ENCODE measurements at regions not wholly inside any gene's neighbourhood (a gene's known extent, or its start where the extent isn't known, plus 50 kb on each side); places are given as distances from the start of the nearest gene placed in this dataset.

DNA sequence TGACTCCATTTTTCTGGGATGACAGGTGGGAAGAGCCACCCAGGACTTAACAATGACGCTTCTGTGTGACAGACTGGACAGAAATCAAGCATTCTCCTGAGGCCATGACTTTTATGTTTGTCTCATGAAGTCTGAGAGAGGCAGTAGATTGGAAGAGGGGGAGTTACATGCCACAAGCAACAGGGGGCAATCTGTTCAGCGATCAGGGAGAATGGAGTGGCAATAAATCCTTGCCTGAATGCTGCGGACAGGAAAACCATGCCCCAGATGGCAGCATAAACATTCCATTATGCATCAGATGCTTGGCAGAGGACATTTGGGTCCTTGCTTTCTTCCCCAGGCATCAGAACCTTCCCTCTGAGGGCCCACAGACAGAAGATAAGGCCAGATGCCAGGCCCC, 312.4 kb upstream of the DIPK2B start:
- TF ChIP-seq, protein P1, sequence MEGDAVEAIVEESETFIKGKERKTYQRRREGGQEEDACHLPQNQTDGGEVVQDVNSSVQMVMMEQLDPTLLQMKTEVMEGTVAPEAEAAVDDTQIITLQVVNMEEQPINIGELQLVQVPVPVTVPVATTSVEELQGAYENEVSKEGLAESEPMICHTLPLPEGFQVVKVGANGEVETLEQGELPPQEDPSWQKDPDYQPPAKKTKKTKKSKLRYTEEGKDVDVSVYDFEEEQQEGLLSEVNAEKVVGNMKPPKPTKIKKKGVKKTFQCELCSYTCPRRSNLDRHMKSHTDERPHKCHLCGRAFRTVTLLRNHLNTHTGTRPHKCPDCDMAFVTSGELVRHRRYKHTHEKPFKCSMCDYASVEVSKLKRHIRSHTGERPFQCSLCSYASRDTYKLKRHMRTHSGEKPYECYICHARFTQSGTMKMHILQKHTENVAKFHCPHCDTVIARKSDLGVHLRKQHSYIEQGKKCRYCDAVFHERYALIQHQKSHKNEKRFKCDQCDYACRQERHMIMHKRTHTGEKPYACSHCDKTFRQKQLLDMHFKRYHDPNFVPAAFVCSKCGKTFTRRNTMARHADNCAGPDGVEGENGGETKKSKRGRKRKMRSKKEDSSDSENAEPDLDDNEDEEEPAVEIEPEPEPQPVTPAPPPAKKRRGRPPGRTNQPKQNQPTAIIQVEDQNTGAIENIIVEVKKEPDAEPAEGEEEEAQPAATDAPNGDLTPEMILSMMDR (IDR thresholded peaks at IDR 0.05), result no peak
- TF ChIP-seq POLR2A (IDR thresholded peaks at IDR 0.05), result no peak
- no peak for TF ChIP-seq EP300 (IDR thresholded peaks at IDR 0.05; ENCODE audit: low read depth)

Measured in transverse colon (tissue), 3 donors.